DND-41 (cell line): ENCODE measurements at regions not wholly inside any gene's neighbourhood (a gene's known extent, or its start where the extent isn't known, plus 50 kb on each side); places are given as distances from the start of the nearest gene placed in this dataset.
A peak's percentile ranks its signal among the peaks of the same experiment; 100 is the strongest.

Source experiments
- ATAC-seq: fragments of 200-7000 bp; cut with Tn5 transposase; 3 replicates; pipeline ENCODE4 v1.9.1; 2021; ENCODE audit warnings: low read depth; ENCODE audit not compliant: insufficient read depth
- DNase-seq: peaks from one replicate; pipeline ENCODE4 v3.0.0-alpha.2; 2020
- H2AFZ ChIP-seq: 2 replicates; pipeline ENCODE4 v1.6.0; 2012; ENCODE audit warnings: low read depth, low read length
- H3K27ac ChIP-seq: 2 replicates; pipeline ENCODE4 v1.5.1; 2012; ENCODE audit warnings: low read length, inconsistent platforms
- H3K27me3 ChIP-seq: fragments of 200-600 bp; sonication (generic); 2 replicates; pipeline ENCODE4 v1.6.0; 2012; ENCODE audit warnings: low read length, mild to moderate bottlenecking, inconsistent platforms; ENCODE audit not compliant: insufficient read depth, poor library complexity
- H3K36me3 ChIP-seq: 2 replicates; pipeline ENCODE4 v1.5.1; 2012; ENCODE audit warnings: low read length, inconsistent platforms; ENCODE audit not compliant: insufficient read depth
- H3K4me1 ChIP-seq: 2 replicates; pipeline ENCODE4 v1.5.1; 2012; ENCODE audit warnings: mild to moderate bottlenecking, low read length; ENCODE audit not compliant: insufficient read depth
- H3K4me2 ChIP-seq: 2 replicates; pipeline ENCODE4 v1.6.0; 2012; ENCODE audit warnings: mild to moderate bottlenecking, moderate library complexity, low read length, inconsistent platforms; ENCODE audit not compliant: insufficient read depth
- H3K4me3 ChIP-seq, 2 experiments: fragments of 200-600 bp in 1 of 2; shearing (Covaris generic) in 1 of 2; 2 replicates each; pipeline ENCODE4 v1.5.1; 2012 to 2016; ENCODE audit warnings: inconsistent platforms in 2 of 2, low read length in 2 of 2, mild to moderate bottlenecking in 2 of 2, low read depth in 1 of 2, moderate library complexity in 1 of 2
- H3K79me2 ChIP-seq: 2 replicates; pipeline ENCODE4 v1.6.0; 2012; ENCODE audit warnings: low read length, inconsistent platforms; ENCODE audit not compliant: insufficient read depth
- H3K9ac ChIP-seq: 2 replicates; pipeline ENCODE4 v1.6.0; 2012; ENCODE audit warnings: low read depth, mild to moderate bottlenecking, inconsistent platforms, low read length, moderate library complexity
- H3K9me3 ChIP-seq: 2 replicates; pipeline ENCODE4 v1.5.1; 2012; ENCODE audit warnings: low read length, moderate library complexity, mild to moderate bottlenecking, inconsistent platforms; ENCODE audit not compliant: insufficient read depth, severe bottlenecking
- H4K20me1 ChIP-seq: 2 replicates; pipeline ENCODE4 v1.6.0; 2012; ENCODE audit warnings: low read length; ENCODE audit not compliant: insufficient read depth
- CTCF ChIP-seq: IDR thresholded peaks from 2 replicates; pipeline ENCODE4 v1.5.1; 2012; ENCODE audit warnings: borderline replicate concordance, low read length, moderate library complexity, mild to moderate bottlenecking; ENCODE audit not compliant: poor library complexity, severe bottlenecking; ENCODE audit errors: extremely low read depth
- EZH2 ChIP-seq: IDR thresholded peaks from 3 replicates; pipeline ENCODE4 v1.6.1; 2012; ENCODE audit warnings: borderline replicate concordance, low read depth, mild to moderate bottlenecking, moderate library complexity, low read length, inconsistent platforms; ENCODE audit not compliant: severe bottlenecking

DNA sequence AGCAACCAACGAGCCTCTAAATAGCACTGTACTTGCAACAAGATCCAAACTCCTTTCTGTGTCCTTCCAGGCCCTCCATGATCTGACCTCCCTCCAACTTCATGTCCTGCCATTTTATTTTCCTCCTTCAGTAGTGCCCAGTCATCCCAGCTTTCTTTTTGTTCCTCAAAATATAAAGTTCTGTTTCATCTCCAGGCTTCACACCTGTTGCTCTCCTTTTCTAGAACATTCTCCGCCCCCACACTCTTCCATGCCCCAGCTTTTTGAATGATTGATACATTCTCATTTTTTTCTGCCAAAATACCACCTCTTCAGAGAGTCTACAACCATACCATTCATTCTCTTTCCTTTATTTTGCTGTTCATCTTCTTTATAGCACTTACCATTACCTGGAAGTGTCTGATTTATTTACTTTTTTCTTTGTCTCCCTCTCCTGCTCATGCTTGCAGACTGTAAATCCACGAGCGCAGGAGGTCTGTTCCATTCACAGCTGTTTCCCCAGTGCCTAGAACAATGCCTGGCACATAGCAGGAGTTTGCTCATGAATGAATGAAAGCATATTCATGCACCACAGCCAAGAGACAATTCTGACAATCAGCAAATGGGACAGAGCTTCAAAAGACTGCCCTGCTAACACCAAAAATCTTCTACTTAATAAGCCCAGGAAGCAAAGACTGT, 296.4 kb downstream of the RPAP3 start:
- no peak for ATAC-seq
- Histone ChIP-seq H3K4me3 (no peak overlapping the region), H3K4me2 (no peak overlapping the region), H3K27me3 (no peaks in the 10 kb centered on the region), H3K36me3 (no peaks in the 10 kb centered on the region), H2AFZ (no peak overlapping the region), H3K4me1 (no peaks in the 10 kb centered on the region), H3K79me2 (no peaks in the 10 kb centered on the region), H3K9me3 (no peaks in the 10 kb centered on the region), H4K20me1 (no peaks in the 10 kb centered on the region), H3K27ac (no peak overlapping the region), H3K9ac (no peak overlapping the region)
- no peak for DNase-seq
- TF ChIP-seq EZH2 (no peak), CTCF (no peak)

DNA sequence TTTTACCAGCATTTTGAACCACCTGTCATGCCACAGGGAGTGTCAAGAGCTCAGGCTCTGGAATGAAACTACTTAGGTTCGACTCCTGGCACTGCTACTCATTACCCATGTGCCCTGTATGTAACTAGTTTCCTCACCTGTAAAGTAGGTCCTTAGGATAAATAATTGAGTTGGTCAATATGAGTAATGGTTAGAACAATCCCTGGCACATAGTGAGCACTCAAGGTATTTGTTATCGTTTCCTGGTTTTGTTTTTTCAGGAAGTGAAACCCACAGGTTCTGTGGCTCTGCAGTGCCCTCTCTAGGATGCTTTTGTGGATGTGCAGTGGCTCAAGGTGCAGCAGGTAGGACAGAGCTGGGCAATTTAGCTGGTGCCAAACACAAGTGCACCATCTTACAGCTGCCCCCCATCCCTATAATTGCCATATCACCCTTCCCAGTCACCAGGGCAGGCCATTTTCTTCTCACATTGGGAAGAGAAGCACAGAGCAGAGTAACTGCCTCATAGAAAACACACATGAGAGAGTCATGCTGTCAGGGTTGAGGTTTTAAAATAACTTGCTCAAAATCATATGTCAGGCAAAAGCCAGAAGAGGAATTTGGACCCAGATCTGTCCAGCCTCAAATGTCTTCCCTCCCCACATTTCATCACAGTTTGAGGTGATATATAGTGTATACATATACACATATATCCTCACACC, 297.5 kb downstream of the RPAP3 start:
- H3K4me1 ChIP-seq = no peaks in the 10 kb centered on the region
- DNase-seq (peak; percentile 22), ATAC-seq (peak; percentile 51)
- no peaks in the 10 kb centered on the region for H3K9me3 ChIP-seq
- no peak overlapping the region for H3K9ac ChIP-seq
- H3K36me3 ChIP-seq = no peaks in the 10 kb centered on the region
- H3K4me3 ChIP-seq = no peak overlapping the region
- TF ChIP-seq CTCF (peak; percentile 60), EZH2 (no peak)
- H3K79me2 ChIP-seq = no peaks in the 10 kb centered on the region
- no peaks in the 10 kb centered on the region for H4K20me1 ChIP-seq
- H3K27me3 ChIP-seq = no peaks in the 10 kb centered on the region
- H3K27ac ChIP-seq = no peak overlapping the region
- H2AFZ ChIP-seq = no peak overlapping the region
- no peak overlapping the region for H3K4me2 ChIP-seq

GRCh38 chr12:47407463-47408129, 298.2 kb downstream of the RPAP3 start:
- Histone ChIP-seq H3K4me2 (no peak overlapping the region), H2AFZ (no peak overlapping the region), H3K4me3 (no peak overlapping the region), H4K20me1 (no peaks in the 10 kb centered on the region), H3K27ac (no peak overlapping the region), H3K4me1 (no peaks in the 10 kb centered on the region), H3K36me3 (no peaks in the 10 kb centered on the region), H3K79me2 (no peaks in the 10 kb centered on the region), H3K27me3 (no peaks in the 10 kb centered on the region), H3K9ac (no peak overlapping the region), H3K9me3 (no peaks in the 10 kb centered on the region)
- no peak for TF ChIP-seq EZH2
- TF ChIP-seq CTCF = no peak
- DNase-seq (no peak), ATAC-seq (no peak)
